Skeletal muscle satellite cell (primary cell): ENCODE measurements at regions not wholly inside any gene's neighbourhood (a gene's known extent, or its start where the extent isn't known, plus 50 kb on each side); places are given as distances from the start of the nearest gene placed in this dataset.
"Not testable (repeated sequence)": the region's sequence is repeated elsewhere in the genome, so short reads cannot be mapped to it uniquely, and the experiment has no call there.

Experiments
- H3K27me3 ChIP-seq: 2 replicates; pipeline ENCODE4 v1.7.0; 2013; ENCODE audit warnings: low read length; ENCODE audit not compliant: control insufficient read depth, insufficient read depth
- H3K36me3 ChIP-seq: 2 replicates; pipeline ENCODE4 v1.7.0; 2013; ENCODE audit warnings: mild to moderate bottlenecking, control low read depth, low read length; ENCODE audit not compliant: insufficient read depth
- H3K4me1 ChIP-seq: 2 replicates; pipeline ENCODE4 v1.7.0; 2013; ENCODE audit warnings: low read length; ENCODE audit not compliant: control insufficient read depth, insufficient read depth
- H3K4me2 ChIP-seq: 2 replicates; pipeline ENCODE4 v1.7.0; 2013; ENCODE audit warnings: mild to moderate bottlenecking, low read length
- H3K4me3 ChIP-seq: 2 replicates; pipeline ENCODE4 v1.7.0; 2013; ENCODE audit warnings: low read length
- H3K9ac ChIP-seq: 2 replicates; pipeline ENCODE4 v1.7.0; 2013; ENCODE audit warnings: mild to moderate bottlenecking, low read depth, low read length, moderate library complexity
- H3K9me3 ChIP-seq: replicated peaks from 2 replicates; pipeline ENCODE4 v1.7.0; 2013; ENCODE audit warnings: mild to moderate bottlenecking, control low read depth, low read length

DNA sequence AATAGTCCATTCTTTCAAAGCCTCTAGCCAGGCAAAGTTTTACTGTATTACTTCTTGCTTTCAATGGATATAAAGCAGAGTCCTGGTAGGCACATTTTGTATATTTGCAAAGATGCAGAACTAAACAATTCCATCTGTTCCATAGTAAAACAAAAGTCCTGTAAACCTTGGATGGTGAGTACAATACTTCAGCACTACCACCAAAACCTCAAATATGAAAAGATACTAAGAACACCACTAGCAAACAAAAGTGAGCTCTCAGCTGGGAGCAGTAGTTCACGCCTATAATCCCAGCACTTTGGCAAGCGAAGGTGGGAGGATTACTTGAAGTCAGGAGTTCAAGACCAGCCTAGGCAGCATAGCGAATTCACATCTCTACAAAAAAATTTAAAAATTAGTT, 195.0 kb downstream of the MSX2 start:
- no peaks in the 10 kb centered on the region for H3K4me1 ChIP-seq
- H3K9me3 ChIP-seq: no peaks in the 10 kb centered on the region
- H3K9ac ChIP-seq: no peak overlapping the region
- H3K4me2 ChIP-seq: no peak overlapping the region
- no peaks in the 10 kb centered on the region for H3K36me3 ChIP-seq
- H3K27me3 ChIP-seq: peaks cover 2% of the 10 kb centered on the region
- H3K4me3 ChIP-seq: no peak overlapping the region

DNA sequence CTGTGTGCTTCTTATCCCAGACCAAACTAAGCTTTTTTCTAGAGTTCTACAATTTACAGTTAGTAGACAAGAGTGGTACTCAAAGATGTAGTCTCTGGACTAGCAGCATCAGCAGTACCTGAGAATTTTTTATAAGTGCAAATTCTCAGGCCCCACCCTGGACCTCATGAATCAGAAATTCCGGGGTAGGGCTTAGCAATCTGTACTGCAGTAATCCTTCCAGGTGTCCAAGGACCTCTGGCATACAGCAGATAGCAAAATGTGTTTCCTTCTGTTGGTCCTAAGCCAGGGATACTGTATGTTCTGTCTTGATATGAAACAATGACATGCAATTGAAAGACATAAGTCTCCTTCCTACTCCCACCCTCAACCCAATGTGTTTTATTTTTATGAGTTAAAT, 194.3 kb downstream of the MSX2 start:
- Histone ChIP-seq H3K27me3 (peaks cover 2% of the 10 kb centered on the region), H3K4me2 (no peak overlapping the region), H3K9ac (no peak overlapping the region), H3K36me3 (no peaks in the 10 kb centered on the region), H3K4me3 (no peak overlapping the region), H3K9me3 (no peaks in the 10 kb centered on the region), H3K4me1 (no peaks in the 10 kb centered on the region)

DNA sequence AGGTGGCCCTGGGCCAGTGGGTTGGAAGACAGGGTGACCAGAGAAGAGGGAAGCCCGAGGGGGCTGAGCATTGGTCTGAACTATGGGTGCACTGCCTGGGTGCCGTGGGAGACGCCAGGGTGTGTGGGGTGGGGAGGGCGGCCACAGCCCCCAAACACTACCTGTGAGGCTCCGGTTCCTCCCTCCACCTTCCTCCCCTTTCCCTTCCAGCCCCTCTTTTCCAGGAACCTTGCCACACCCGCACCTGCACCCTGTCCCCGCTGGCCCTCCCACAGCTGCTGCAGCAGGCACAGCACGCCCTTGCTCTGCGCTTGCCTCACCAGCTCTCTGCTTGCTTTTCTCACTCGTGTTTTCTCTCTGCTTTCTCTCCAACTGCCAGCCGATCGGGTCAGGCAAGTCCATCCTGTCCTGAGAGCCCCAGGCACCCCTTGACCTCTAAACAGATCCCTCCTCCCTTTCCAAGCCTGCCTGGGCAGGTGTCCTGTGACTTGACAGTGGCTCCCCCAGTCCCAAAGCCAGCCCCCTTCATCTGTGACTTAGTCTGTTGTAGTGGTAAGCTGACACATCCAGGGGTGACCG, 193.7 kb downstream of the MSX2 start:
- no peak overlapping the region for H3K9ac ChIP-seq
- H3K27me3 ChIP-seq: peaks cover 2% of the 10 kb centered on the region
- no peak overlapping the region for H3K4me2 ChIP-seq
- H3K9me3 ChIP-seq: no peaks in the 10 kb centered on the region
- H3K4me3 ChIP-seq: no peak overlapping the region
- no peaks in the 10 kb centered on the region for H3K4me1 ChIP-seq
- no peaks in the 10 kb centered on the region for H3K36me3 ChIP-seq

DNA sequence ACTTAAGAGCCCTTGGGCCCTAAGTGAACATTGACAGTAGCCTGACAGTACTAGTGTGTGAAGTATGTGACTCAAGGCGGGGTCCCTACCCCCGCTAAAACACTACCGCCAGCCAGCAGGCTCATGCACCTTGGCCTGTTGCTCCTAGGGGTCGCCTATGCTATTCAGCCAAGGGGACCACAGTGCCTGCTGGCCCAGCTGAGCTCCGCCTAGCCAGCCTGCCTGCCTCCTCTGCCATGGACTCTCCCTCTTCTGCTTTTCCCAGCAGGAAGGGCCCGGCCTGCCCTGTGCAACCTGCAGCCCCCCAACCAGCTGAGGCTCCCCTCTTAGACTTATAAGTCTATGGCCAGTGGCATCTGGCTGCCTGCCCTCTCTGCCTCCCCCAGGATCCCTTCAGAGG, 193.1 kb downstream of the MSX2 start:
- not testable (repeated sequence) for H3K4me1 ChIP-seq, H3K4me3 ChIP-seq, H3K4me2 ChIP-seq, H3K27me3 ChIP-seq, H3K9me3 ChIP-seq, H3K9ac ChIP-seq, H3K36me3 ChIP-seq

DNA sequence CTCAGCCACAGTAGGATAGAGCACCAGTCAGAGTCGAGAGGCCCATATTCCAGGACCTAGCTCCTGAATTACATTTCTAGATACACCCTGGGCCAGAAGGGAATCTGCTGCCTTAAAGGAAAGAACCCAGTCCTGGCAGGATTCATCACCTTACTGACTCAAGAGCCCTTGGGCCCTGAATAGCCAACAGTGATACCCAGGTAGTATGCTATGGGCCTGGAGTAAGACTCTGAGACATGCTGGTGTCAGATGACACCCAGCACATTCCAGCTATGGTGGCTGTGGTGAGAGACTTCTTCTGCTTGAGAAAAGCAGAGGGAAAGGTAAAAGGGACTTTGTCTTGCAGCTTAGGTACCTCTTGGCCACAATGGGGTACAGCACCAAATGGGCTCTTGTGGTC, 192.5 kb downstream of the MSX2 start:
- H3K9me3 ChIP-seq: not testable (repeated sequence)

DNA sequence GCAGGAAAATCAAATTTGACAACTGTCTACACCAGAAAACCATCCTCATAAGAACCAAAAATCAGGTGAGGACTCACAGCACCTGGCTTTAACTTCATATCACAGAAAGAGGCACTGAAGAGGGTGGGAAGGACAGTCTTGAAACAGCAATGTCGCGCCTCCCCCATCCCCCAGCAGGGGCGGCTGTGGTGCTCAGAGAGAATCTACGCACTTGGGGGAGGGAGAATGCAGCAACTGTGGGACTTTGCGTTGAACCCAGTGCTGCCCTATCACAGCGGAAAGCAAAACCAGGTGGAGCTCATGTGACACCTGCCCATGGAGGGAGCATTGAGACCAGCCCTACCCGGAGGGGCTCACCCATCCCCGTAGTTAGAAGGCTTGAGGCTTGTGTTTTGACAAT, 191.8 kb downstream of the MSX2 start:
- Histone ChIP-seq H3K4me1 (no peaks in the 10 kb centered on the region), H3K4me2 (no peak overlapping the region), H3K9ac (no peak overlapping the region), H3K9me3 (no peaks in the 10 kb centered on the region), H3K36me3 (no peaks in the 10 kb centered on the region), H3K4me3 (no peak overlapping the region), H3K27me3 (peaks cover 2% of the 10 kb centered on the region)

More for the DNA sequence above, 192.5 kb downstream of the MSX2 start:
- not testable (repeated sequence) for H3K4me3 ChIP-seq, H3K4me2 ChIP-seq, H3K4me1 ChIP-seq, H3K27me3 ChIP-seq, H3K36me3 ChIP-seq, H3K9ac ChIP-seq

DNA sequence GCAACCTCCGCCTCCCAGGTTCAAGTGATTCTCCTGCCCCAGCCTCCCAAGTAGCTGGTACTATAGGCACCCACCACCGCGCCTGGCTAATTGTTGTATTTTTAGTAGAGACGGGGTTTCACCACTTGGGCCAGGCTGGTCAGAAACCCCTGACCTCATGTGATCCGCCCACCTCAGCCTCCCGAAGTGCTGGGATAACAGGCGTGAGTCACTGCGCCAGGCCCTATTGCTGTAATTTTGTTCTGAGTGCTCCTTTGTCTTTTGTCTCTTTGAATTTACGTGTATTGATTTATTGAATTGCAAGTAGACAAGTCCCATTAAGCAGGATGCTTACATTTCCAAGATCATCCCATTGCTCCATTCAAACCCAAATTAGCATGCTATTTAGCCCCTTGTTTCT, 186.7 kb downstream of the MSX2 start:
- no peak overlapping the region for H3K4me3 ChIP-seq
- peaks cover 2% of the 10 kb centered on the region for H3K27me3 ChIP-seq
- no peaks in the 10 kb centered on the region for H3K36me3 ChIP-seq
- H3K9ac ChIP-seq: no peak overlapping the region
- H3K9me3 ChIP-seq: no peaks in the 10 kb centered on the region
- H3K4me2 ChIP-seq: no peak overlapping the region
- no peaks in the 10 kb centered on the region for H3K4me1 ChIP-seq

DNA sequence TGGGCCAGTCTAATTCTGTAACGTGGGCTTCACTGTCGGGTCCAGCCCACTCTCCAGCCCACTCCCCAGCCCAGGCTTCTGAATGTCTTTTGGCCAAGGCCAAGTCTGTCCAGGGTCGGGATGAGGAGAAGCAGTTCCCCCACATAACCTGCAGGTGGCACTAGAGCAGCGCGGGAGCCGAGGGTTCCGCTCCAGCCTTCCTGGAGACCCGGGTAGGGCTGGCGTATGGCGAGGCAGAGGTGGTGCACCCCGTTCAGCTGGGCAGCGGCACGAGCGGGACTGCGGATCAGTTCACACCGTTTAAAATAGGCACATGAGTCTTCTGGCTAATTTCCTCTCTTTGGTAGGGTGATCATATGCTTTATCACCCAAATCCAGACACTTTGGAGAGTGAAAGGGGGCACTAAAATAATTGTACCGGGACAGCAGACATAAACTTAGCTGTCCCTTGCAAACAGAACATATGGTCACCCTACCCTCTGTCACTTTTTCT, 185.9 kb downstream of the MSX2 start:
- peak overlapping the region; percentile 34 for H3K9ac ChIP-seq
- no peaks in the 10 kb centered on the region for H3K4me1 ChIP-seq
- peak overlapping the region; percentile 63 for H3K4me3 ChIP-seq
- H3K36me3 ChIP-seq: no peaks in the 10 kb centered on the region
- no peaks in the 10 kb centered on the region for H3K9me3 ChIP-seq
- H3K27me3 ChIP-seq: peaks cover under 1% of the 10 kb centered on the region
- peak overlapping the region; percentile 75 for H3K4me2 ChIP-seq

DNA sequence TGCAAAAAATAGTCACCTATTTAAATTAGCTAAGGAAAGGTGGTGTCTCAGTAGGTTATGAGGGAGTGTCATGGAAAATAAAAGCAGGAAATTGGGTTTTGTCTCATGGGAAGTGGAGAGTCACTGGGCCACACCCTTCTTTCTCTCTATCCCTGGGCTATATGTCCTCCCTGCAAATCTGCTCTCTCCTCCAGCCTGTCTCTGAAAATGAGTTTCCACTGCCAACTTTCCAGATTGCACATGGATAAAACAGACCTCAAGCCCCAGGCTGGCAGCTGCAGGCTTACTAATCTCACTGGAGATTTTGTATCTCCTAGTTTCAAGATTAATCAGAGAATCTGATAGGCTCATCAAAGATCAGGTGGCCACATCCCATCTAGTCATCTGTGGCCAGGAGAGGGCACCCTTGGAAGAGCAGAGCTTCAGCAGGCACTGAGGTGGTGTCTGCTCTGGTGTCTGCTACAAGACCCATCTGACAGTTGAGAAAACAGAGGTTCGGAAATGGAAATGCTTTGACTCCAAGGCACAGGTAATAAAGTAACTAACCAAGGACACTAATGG, 178.9 kb downstream of the MSX2 start:
- Histone ChIP-seq H3K4me2 (no peak overlapping the region), H3K36me3 (no peaks in the 10 kb centered on the region), H3K9me3 (no peaks in the 10 kb centered on the region), H3K9ac (no peak overlapping the region), H3K27me3 (no peaks in the 10 kb centered on the region), H3K4me1 (no peaks in the 10 kb centered on the region), H3K4me3 (no peak overlapping the region)

DNA sequence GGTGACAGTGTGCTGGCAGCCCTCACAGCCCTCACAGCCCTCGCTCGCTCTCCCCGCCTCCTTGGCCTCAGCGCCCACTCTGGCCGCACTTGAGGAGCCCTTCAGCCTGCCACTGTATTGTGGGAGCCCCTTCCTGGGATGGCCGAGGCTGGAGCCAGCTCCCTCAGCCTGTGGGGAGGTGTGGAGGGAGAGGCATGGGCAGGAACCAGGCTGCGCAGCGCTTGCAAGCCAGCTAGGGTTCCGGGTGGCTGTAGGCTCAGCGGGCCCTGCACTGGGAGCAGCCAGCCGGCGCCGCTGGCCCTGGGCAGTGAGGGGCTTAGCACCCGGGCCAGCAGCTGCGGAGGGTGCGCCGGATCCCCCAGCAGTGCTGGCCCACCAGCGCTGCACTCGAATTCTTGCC, 177.0 kb downstream of the MSX2 start:
- H3K4me1 ChIP-seq: no peaks in the 10 kb centered on the region
- H3K4me2 ChIP-seq: no peak overlapping the region
- no peaks in the 10 kb centered on the region for H3K27me3 ChIP-seq
- H3K9me3 ChIP-seq: no peaks in the 10 kb centered on the region
- no peaks in the 10 kb centered on the region for H3K36me3 ChIP-seq
- no peak overlapping the region for H3K4me3 ChIP-seq
- no peak overlapping the region for H3K9ac ChIP-seq

DNA sequence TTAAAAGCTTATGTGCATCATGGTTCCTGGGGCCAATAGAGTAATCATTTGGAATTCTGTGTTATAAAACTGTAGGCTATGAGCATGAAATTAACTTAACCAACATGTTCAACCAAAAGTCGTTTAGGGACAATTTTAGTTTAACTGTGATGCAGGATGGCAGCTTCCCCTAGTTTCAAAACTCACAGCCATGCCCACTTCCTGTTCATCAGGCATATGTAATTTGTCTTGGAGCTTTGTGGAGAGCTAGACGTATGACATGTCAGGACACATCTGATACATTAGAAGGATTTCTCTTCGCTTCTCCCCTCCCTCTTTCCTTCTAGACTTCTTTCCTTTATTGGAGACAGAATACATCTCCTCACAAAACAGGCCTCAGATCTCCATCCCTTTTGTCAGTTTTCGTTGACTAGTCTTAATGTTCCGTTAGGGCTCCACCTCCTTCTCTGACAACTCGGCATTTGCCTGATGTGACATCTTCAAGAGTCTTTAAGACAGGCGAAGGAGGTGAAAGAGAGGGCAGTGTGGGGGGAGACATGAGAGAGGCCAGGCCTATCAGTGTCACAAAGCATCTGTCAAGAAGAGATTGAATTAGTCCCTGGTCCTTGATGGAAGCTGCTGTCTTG, 176.0 kb downstream of the MSX2 start:
- H3K4me2 ChIP-seq: no peak overlapping the region
- H3K36me3 ChIP-seq: no peaks in the 10 kb centered on the region
- no peak overlapping the region for H3K9ac ChIP-seq
- no peak overlapping the region for H3K4me3 ChIP-seq
- no peaks in the 10 kb centered on the region for H3K27me3 ChIP-seq
- no peaks in the 10 kb centered on the region for H3K4me1 ChIP-seq
- H3K9me3 ChIP-seq: no peaks in the 10 kb centered on the region
